AG10803 (cell line): ENCODE measurements at regions not wholly inside any gene's neighbourhood (a gene's known extent, or its start where the extent isn't known, plus 50 kb on each side); places are given as distances from the start of the nearest gene placed in this dataset.

Experiments used
- DNase-seq: peaks from one replicate; pipeline ENCODE4 v3.0.0; 2010; ENCODE audit warnings: low read depth
- H3K4me3 ChIP-seq: 2 replicates; pipeline ENCODE4 v1.5.1; 2011; ENCODE audit warnings: mild to moderate bottlenecking, low read length, control low read depth
- TF ChIP-seq, protein P1 (sequence below): conservative IDR thresholded peaks from 2 replicates; pipeline ENCODE4 v1.5.1; 2011; ENCODE audit warnings: mild to moderate bottlenecking, low read length, control low read depth, inconsistent platforms

DNA sequence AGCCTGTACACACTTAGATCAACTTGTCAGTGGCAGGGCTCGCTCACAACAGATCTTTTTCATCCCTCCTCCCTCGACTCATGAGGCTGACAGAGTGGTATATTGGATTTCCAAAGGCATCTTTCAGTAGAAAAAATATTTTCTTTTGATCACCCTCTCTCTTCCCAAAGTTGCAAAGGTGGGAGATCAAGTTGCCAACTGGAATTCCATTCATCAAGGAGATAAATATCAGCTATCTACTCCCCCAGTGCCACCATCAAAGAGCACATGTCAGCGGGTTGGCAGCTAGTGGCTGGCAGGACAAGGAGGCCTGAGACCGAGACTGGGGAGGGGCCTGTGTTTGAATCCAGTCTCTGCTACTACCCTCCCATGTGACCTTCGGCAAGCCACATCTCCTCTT lies 539.7 kb upstream of the CDH11 start:
- DNase-seq = no peak
- TF ChIP-seq, protein P1, sequence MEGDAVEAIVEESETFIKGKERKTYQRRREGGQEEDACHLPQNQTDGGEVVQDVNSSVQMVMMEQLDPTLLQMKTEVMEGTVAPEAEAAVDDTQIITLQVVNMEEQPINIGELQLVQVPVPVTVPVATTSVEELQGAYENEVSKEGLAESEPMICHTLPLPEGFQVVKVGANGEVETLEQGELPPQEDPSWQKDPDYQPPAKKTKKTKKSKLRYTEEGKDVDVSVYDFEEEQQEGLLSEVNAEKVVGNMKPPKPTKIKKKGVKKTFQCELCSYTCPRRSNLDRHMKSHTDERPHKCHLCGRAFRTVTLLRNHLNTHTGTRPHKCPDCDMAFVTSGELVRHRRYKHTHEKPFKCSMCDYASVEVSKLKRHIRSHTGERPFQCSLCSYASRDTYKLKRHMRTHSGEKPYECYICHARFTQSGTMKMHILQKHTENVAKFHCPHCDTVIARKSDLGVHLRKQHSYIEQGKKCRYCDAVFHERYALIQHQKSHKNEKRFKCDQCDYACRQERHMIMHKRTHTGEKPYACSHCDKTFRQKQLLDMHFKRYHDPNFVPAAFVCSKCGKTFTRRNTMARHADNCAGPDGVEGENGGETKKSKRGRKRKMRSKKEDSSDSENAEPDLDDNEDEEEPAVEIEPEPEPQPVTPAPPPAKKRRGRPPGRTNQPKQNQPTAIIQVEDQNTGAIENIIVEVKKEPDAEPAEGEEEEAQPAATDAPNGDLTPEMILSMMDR = no peak

DNA sequence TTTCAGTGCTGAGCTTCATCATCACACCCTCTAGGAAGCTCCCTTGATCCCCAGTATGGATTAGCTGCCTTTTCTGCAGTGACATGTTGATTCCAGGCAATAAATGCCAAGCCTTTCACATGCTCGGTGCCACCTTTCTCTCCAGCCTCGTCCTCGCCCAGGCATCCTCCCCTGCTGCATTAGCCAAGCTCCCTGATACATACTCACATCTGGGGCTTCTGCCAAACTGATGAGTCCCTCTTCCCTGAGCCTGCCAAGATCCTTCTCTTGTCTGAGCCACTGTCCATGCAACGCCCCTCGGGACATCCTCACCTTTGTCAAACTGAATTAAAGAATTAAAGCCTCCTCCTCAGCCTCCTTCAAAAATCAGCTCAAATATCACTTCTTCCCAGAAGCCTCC lies 538.5 kb upstream of the CDH11 start:
- TF ChIP-seq, protein P1 = no peak
- no peak overlapping the region for H3K4me3 ChIP-seq
- peak; percentile 79 for DNase-seq

More for the DNA sequence above, 539.7 kb upstream of the CDH11 start:
- H3K4me3 ChIP-seq = no peak overlapping the region

DNA sequence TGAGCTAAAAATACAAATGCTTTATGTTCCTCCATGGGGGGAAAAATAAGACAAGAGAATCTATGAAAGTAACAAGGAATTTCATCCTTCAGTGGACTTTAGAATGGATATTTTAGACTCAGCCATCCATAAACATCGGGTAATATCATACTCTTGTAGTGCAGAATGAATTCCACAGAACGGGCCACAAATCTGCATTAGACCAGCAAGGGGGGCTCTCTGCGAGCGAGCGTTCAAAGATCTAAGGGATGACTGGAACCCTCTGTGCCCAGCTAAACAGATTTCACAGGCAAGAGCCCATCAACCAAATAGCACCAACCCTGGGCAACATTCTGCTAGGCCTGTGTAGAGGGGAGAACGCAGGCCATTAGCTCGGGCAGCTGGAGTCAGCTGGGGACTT lies 537.9 kb upstream of the CDH11 start:
- no peak for DNase-seq
- TF ChIP-seq, protein P1 = no peak
- H3K4me3 ChIP-seq = no peak overlapping the region

DNA sequence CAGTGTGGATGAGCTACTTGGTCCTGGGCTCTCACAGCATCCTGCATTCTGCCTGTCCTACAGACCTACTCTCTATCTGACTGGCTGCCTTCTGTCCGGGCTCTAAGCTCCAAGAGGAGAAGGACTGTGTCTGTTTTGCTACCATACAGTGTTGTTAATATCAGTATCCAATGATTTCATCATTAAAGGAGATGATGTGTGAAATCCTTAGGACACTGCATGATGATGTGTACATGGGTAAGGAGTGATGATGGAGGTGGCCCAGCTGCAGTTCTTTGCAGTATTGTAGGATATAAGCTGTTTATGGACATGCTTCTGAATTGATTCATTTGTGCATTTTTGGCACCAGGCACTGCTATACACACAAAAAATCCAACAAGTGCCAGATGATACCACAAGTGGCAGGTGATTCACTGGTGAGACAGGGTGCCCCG lies 536.9 kb upstream of the CDH11 start:
- DNase-seq = peak; percentile 85
- H3K4me3 ChIP-seq = no peak overlapping the region
- TF ChIP-seq, protein P1 = no peak

DNA sequence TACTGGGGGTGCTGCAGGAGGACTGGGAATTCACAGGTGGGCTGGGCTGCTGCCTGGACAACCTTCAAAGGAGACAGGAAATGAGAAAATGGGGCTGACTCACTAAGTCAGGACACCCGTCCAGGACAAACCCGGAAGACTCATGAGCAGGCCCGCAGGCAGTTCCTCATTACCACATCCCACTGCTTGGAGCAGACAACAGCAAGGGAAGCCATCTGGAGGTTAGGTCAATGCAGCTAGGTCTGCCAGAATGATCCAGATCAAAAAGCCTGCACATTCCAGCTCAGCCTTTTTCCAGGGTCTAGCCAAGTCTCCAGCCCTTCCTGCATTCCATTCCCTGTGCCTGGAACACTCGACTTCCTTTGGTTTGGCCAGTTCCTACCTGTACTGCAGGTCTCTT lies 536.5 kb upstream of the CDH11 start:
- DNase-seq = peak; percentile 94
- no peak overlapping the region for H3K4me3 ChIP-seq
- TF ChIP-seq, protein P1 = peak; percentile 9; the same call in 1 of the 2 replicates

DNA sequence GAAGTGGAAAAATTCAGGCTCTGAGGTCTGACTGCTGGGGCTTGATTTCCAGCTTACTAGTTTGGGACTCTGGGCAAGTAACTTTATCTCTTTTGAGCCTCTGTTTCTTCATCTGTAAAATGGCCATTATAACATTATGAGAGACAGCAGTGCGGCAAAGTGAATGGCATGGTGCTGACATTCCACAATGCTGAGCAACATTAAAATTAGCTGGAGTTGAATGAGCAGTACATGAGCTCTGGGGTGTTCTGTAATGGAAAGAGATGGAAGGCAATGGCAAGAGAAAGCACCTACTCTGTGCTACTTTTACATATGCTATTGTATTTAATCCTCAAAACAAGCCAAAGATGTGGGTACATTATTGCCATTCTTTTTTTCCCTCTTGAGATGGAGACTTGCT lies 535.7 kb upstream of the CDH11 start:
- TF ChIP-seq, protein P1 = no peak
- no peak overlapping the region for H3K4me3 ChIP-seq
- DNase-seq = no peak

DNA sequence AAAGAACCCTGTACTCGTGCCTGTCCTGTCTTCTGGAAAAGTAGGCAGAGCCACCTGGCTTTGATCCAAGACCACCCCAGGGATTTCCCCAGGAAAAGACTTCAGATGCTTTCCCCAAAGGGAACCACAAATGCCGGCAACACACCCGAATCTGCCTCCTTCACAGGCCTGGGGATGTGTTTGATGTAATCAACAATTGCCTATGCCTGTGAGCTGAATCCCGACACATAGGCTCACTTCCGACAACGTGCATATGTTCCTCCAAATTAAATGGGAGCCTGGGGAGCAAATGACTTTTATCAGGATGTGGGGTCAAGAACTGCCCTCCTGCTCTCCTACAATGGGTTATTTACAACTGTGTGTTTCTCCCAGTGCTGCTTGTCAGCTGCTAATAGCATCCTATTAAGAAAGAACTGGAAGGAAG lies 535.2 kb upstream of the CDH11 start:
- no peak for DNase-seq
- H3K4me3 ChIP-seq = no peak overlapping the region
- TF ChIP-seq, protein P1 = no peak
